Calu3 (cell line): ENCODE measurements at regions not wholly inside any gene's neighbourhood (a gene's known extent, or its start where the extent isn't known, plus 50 kb on each side); places are given as distances from the start of the nearest gene placed in this dataset.

Experiments used
- BruUV-seq: library from RNA; stranded (reverse); fragments of 400-500 nt; replicated peaks from 2 replicates; lab custom pipeline; 2021; lab: Mats Ljungman, UMichigan
- CTCF ChIA-PET: fragments of 300-600 bp; sonication (Branson Sonifier 250); formaldehyde crosslinking; loops from one replicate; lab custom pipeline; 2022; ENCODE audit warnings: antibody characterized with exemption; lab: Charles Lee
- DNase-seq: peaks from one replicate; pipeline ENCODE4 v3.0.0; 2022
- H3K27ac Mint-ChIP-seq: one replicate; pipeline ENCODE4 v1.8.0; 2022; ENCODE audit warnings: mixed read lengths; ENCODE audit not compliant: unreplicated experiment
- H3K27me3 Mint-ChIP-seq: one replicate; pipeline ENCODE4 v1.8.0; 2022; ENCODE audit warnings: mixed read lengths; ENCODE audit not compliant: unreplicated experiment
- H3K36me3 Mint-ChIP-seq: one replicate; pipeline ENCODE4 v1.8.0; 2022; ENCODE audit warnings: mild to moderate bottlenecking, moderate library complexity, mixed read lengths; ENCODE audit not compliant: insufficient read depth, unreplicated experiment
- H3K4me1 Mint-ChIP-seq: one replicate; pipeline ENCODE4 v1.8.0; 2022; ENCODE audit warnings: mild to moderate bottlenecking, low read depth, mixed read lengths; ENCODE audit not compliant: unreplicated experiment
- H3K4me3 Mint-ChIP-seq: one replicate; pipeline ENCODE4 v1.8.0; 2022; ENCODE audit warnings: mild to moderate bottlenecking, low read depth, moderate library complexity, mixed read lengths; ENCODE audit not compliant: unreplicated experiment
- H3K9me3 Mint-ChIP-seq: one replicate; pipeline ENCODE4 v1.8.0; 2022; ENCODE audit warnings: low read depth, mixed read lengths; ENCODE audit not compliant: unreplicated experiment
- intact Hi-C: fragments of 100-400 bp; cut with micrococcal nuclease; formaldehyde crosslinking; loops from one replicate; pipeline ENCODE4 v1.10.0; 2022; ENCODE audit not compliant: unreplicated experiment
- TF ChIP-seq, protein P1 (sequence below): fragments of 200-600 bp; IDR thresholded peaks from one replicate; pipeline ENCODE4 v1.8.0; 2022; ENCODE audit warnings: antibody characterized with exemption; ENCODE audit not compliant: unreplicated experiment

GRCh38 chr10:76784076-76784475 is 853.5 kb downstream of the KCNMA1 start:
- Mint-ChIP-seq H3K27ac (no peak overlapping the region), H3K27me3 (no peaks in the 10 kb centered on the region), H3K36me3 (no peaks in the 10 kb centered on the region), H3K4me3 (no peak overlapping the region), H3K4me1 (no peaks in the 10 kb centered on the region), H3K9me3 (peaks cover 18% of the 10 kb centered on the region)
- CTCF ChIA-PET = no interaction called here
- no peak for DNase-seq
- intact Hi-C loops = no loop called here
- no TSS peak for BruUV-seq
- TF ChIP-seq, protein P1, sequence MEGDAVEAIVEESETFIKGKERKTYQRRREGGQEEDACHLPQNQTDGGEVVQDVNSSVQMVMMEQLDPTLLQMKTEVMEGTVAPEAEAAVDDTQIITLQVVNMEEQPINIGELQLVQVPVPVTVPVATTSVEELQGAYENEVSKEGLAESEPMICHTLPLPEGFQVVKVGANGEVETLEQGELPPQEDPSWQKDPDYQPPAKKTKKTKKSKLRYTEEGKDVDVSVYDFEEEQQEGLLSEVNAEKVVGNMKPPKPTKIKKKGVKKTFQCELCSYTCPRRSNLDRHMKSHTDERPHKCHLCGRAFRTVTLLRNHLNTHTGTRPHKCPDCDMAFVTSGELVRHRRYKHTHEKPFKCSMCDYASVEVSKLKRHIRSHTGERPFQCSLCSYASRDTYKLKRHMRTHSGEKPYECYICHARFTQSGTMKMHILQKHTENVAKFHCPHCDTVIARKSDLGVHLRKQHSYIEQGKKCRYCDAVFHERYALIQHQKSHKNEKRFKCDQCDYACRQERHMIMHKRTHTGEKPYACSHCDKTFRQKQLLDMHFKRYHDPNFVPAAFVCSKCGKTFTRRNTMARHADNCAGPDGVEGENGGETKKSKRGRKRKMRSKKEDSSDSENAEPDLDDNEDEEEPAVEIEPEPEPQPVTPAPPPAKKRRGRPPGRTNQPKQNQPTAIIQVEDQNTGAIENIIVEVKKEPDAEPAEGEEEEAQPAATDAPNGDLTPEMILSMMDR = no peak

GRCh38 chr10:76779796-76780301 is 857.8 kb downstream of the KCNMA1 start:
- BruUV-seq = no TSS peak

GRCh38 chr10:76778914-76779795 is 858.5 kb downstream of the KCNMA1 start:
- H3K27me3 Mint-ChIP-seq = no peaks in the 10 kb centered on the region
- TF ChIP-seq, protein P1 = no peak
- CTCF ChIA-PET = no interaction called here
- no peaks in the 10 kb centered on the region for H3K4me1 Mint-ChIP-seq
- DNase-seq = no peak
- H3K9me3 Mint-ChIP-seq = peaks cover 23% of the 10 kb centered on the region
- no peaks in the 10 kb centered on the region for H3K36me3 Mint-ChIP-seq
- H3K4me3 Mint-ChIP-seq = no peak overlapping the region
- no TSS peak for BruUV-seq
- intact Hi-C loops = no loop called here
- H3K27ac Mint-ChIP-seq = no peak overlapping the region

More at GRCh38 chr10:76779796-76780301, 857.8 kb downstream of the KCNMA1 start:
- H3K9me3 Mint-ChIP-seq = peaks cover 21% of the 10 kb centered on the region
- no peaks in the 10 kb centered on the region for H3K27me3 Mint-ChIP-seq
- intact Hi-C loops = no loop called here
- no peak for DNase-seq
- no peak overlapping the region for H3K4me3 Mint-ChIP-seq
- no peak overlapping the region for H3K27ac Mint-ChIP-seq
- TF ChIP-seq, protein P1 = no peak
- CTCF ChIA-PET = no interaction called here
- H3K36me3 Mint-ChIP-seq = no peaks in the 10 kb centered on the region
- no peaks in the 10 kb centered on the region for H3K4me1 Mint-ChIP-seq

- Mint-ChIP-seq H3K9me3 (peaks cover 18% of the 10 kb centered on the region), H3K27me3 (no peaks in the 10 kb centered on the region), H3K27ac (no peak overlapping the region), H3K4me3 (no peak overlapping the region), H3K4me1 (no peaks in the 10 kb centered on the region), H3K36me3 (no peaks in the 10 kb centered on the region)
- intact Hi-C loops = no loop called here
- TF ChIP-seq, protein P1 = no peak
- CTCF ChIA-PET = interaction anchor here (0.5 kb wide), 1 partner anchor 11 kb away, joined by 3 read pairs; no protein-coding TSS in a partner anchor
- no peak for DNase-seq
- BruUV-seq = no TSS peak
Observed at GRCh38 chr10:76774987-76775603, 862.5 kb downstream of the KCNMA1 start.
